Natural killer cell treated with Interleukin-12 subunit alpha and Interleukin-12 subunit beta and Interleukin-15 and Interleukin-18, amount 100 ng/mL, for 72 hours (primary cell): ENCODE measurements at regions not wholly inside any gene's neighbourhood (a gene's known extent, or its start where the extent isn't known, plus 50 kb on each side); places are given as distances from the start of the nearest gene placed in this dataset.
"Not testable (repeated sequence)": the region's sequence is repeated elsewhere in the genome, so short reads cannot be mapped to it uniquely, and the experiment has no call there.

Experiments
- ATAC-seq, 2 donors: fragments of 150-1000 bp; cut with Tn5 transposase in 1 of 2; sonication (Bioruptor Pico), chemical (Tn5 transposase) in 1 of 2; 2 replicates each; pipeline ENCODE4 v1.10.0; 2021
- DNase-seq: peaks from one replicate; pipeline ENCODE4 v3.0.0; 2022; ENCODE audit warnings: low spot score
- H3K27ac Mint-ChIP-seq, 2 donors: 1 replicate in 1 of 2; 2 replicates in 1 of 2; pipeline ENCODE4 v1.8.0; 2022; ENCODE audit warnings: mixed read lengths in 2 of 2, mild to moderate bottlenecking in 1 of 2, moderate library complexity in 1 of 2
- H3K27me3 Mint-ChIP-seq, 2 donors: 1 replicate in 1 of 2; 2 replicates in 1 of 2; pipeline ENCODE4 v1.8.0; 2022; ENCODE audit warnings: mixed read lengths in 2 of 2
- H3K36me3 Mint-ChIP-seq: one replicate; pipeline ENCODE4 v1.8.0; 2022; ENCODE audit warnings: mixed read lengths
- H3K4me1 Mint-ChIP-seq, 2 donors: 1 replicate in 1 of 2; 2 replicates in 1 of 2; pipeline ENCODE4 v1.8.0; 2022; ENCODE audit warnings: low read depth in 2 of 2, mixed read lengths in 2 of 2, mild to moderate bottlenecking in 1 of 2
- H3K4me3 Mint-ChIP-seq: one replicate; pipeline ENCODE4 v1.8.0; 2022; ENCODE audit warnings: mixed read lengths
- H3K9me3 Mint-ChIP-seq: 2 replicates; pipeline ENCODE4 v1.8.0; 2022; ENCODE audit warnings: mixed read lengths

- H3K4me1 Mint-ChIP-seq: no peaks in the 10 kb centered on the region
- no peaks in the 10 kb centered on the region for H3K9me3 Mint-ChIP-seq
- H3K36me3 Mint-ChIP-seq: no peaks in the 10 kb centered on the region
- DNase-seq (no peak), ATAC-seq (no peak)
- peaks cover 8 to 45% of the 10 kb centered on the region in 2 donors for H3K27me3 Mint-ChIP-seq
- H3K27ac Mint-ChIP-seq: no peak overlapping the region
- H3K4me3 Mint-ChIP-seq: no peak overlapping the region
Measured at GRCh38 chr16:52924162-52924561, 128.5 kb downstream of the CHD9NB start.

GRCh38 chr16:52921104-52921503, 131.6 kb downstream of the CHD9NB start:
- no peaks in the 10 kb centered on the region for H3K4me1 Mint-ChIP-seq
- ATAC-seq: no peak
- peaks cover 3% of the 10 kb centered on the region for H3K9me3 Mint-ChIP-seq
- peaks cover 12 to 60% of the 10 kb centered on the region in 2 donors for H3K27me3 Mint-ChIP-seq
- H3K4me3 Mint-ChIP-seq: no peak overlapping the region
- no peaks in the 10 kb centered on the region for H3K36me3 Mint-ChIP-seq
- no peak for DNase-seq
- no peak overlapping the region for H3K27ac Mint-ChIP-seq

- H3K36me3 Mint-ChIP-seq: no peaks in the 10 kb centered on the region
- DNase-seq (no peak), ATAC-seq (no peak)
- H3K4me3 Mint-ChIP-seq: no peak overlapping the region
- peaks cover 3% of the 10 kb centered on the region for H3K9me3 Mint-ChIP-seq
- H3K4me1 Mint-ChIP-seq: no peaks in the 10 kb centered on the region
- H3K27me3 Mint-ChIP-seq: peaks cover 12 to 53% of the 10 kb centered on the region in 2 donors
- no peak overlapping the region for H3K27ac Mint-ChIP-seq
Measured at GRCh38 chr16:52920331-52920730, 132.4 kb downstream of the CHD9NB start.

- DNase-seq (no peak), ATAC-seq (peak in 1 of 2 donors; percentile 38)
- no peaks in the 10 kb centered on the region for H3K4me1 Mint-ChIP-seq
- H3K36me3 Mint-ChIP-seq: no peaks in the 10 kb centered on the region
- no peak overlapping the region for H3K4me3 Mint-ChIP-seq
- H3K27me3 Mint-ChIP-seq: peaks cover 4 to 17% of the 10 kb centered on the region in 2 donors
- peaks cover 3% of the 10 kb centered on the region for H3K9me3 Mint-ChIP-seq
- no peak overlapping the region for H3K27ac Mint-ChIP-seq
Measured at GRCh38 chr16:52914428-52914827, 138.3 kb downstream of the CHD9NB start.

GRCh38 chr16:52912565-52913173, 140.0 kb downstream of the CHD9NB start:
- ATAC-seq (no peak), DNase-seq (no peak)
- Mint-ChIP-seq H3K4me1 (no peaks in the 10 kb centered on the region), H3K4me3 (no peak overlapping the region), H3K27me3 (peaks cover under 1 to 4% of the 10 kb centered on the region in 2 donors), H3K36me3 (no peaks in the 10 kb centered on the region), H3K9me3 (peaks cover 3% of the 10 kb centered on the region), H3K27ac (no peak overlapping the region)

DNA sequence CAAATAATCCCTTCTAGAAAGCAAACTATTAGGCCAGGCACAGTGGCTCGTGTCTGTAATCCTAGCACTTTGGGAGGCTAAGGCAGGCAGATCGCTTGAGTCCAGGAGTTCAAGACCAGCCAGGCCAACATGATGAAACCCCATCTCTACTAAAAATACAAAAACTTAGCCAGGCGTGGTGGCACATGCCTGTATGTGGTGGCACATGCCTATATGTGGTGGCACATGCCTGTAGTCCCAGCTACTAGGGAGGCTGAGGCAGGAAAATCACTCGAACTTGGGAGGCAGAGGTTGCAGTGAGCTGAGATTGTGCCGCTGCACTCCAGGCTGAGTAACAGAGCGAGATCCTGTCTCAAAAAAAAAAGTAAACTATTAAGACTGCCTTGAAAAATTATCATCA, 144.6 kb downstream of the CHD9NB start:
- DNase-seq, H3K27me3 Mint-ChIP-seq, H3K27ac Mint-ChIP-seq, ATAC-seq, H3K36me3 Mint-ChIP-seq, H3K4me3 Mint-ChIP-seq, H3K4me1 Mint-ChIP-seq, H3K9me3 Mint-ChIP-seq: not testable (repeated sequence)

GRCh38 chr16:52906281-52906680, 146.4 kb downstream of the CHD9NB start:
- Mint-ChIP-seq H3K4me1 (no peaks in the 10 kb centered on the region), H3K27me3 (peaks cover 4 to 7% of the 10 kb centered on the region in 2 donors), H3K27ac (no peak overlapping the region), H3K9me3 (peaks cover 3% of the 10 kb centered on the region), H3K4me3 (no peak overlapping the region), H3K36me3 (no peaks in the 10 kb centered on the region)
- ATAC-seq (no peak), DNase-seq (no peak)

DNA sequence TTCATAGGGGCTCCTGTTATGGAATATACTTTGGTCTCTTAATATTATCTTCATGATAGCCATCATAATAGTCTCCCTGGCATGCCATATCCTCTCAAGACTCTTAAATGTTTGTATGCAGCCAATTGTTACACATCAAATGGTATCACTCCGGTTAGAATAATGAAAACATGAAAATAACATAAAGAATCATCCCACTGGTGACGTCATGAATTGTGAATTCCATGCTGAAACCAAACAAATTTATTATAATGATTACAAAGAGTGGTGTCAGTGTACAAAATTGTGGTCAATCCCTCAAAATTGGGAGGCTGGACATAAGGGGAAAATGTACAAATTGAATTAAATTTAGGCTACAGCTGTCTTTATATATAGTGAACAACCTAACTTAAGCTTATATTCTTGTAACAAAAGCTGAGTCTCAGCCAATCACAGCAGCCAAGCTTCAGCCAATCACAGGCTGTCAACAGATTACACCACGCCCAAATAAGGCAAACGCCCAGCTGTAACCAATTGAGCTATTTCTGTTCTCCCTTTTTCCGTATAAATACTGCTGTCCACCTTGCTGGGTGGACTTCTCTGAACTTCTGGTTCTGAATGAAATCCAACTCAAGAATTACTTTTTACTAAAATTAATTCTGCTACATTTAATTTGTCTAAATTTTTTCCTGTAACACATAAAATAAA, 156.1 kb downstream of the CHD9NB start:
- ATAC-seq (no peak), DNase-seq (no peak)
- no peaks in the 10 kb centered on the region for H3K4me1 Mint-ChIP-seq
- H3K9me3 Mint-ChIP-seq: peaks cover 3% of the 10 kb centered on the region
- H3K27me3 Mint-ChIP-seq: peaks cover 12 to 25% of the 10 kb centered on the region in 2 donors
- no peak overlapping the region for H3K4me3 Mint-ChIP-seq
- peaks cover 11% of the 10 kb centered on the region for H3K36me3 Mint-ChIP-seq
- no peak overlapping the region for H3K27ac Mint-ChIP-seq

DNA sequence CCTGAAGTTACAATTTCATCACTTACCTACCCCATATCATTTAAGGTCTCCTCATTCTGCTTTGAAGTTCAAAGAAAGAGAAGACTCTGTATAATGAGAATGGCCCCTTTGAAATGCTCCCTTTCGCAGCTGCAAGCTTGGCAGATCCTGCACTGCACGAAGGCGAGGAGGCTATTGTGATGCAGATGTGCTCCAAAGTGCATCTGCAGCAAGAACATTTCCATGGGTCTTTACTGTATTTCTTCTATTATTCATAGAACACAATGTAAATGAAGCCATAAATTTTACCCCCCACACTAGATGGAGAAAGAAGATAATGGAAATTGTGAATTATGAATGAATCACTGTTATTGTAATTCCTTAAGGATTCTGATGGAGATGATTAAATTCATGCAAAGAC, 178.7 kb downstream of the CHD9NB start:
- ATAC-seq (no peak), DNase-seq (no peak)
- H3K27me3 Mint-ChIP-seq: peaks cover 0 to 43% of the 10 kb centered on the region in 2 donors
- H3K9me3 Mint-ChIP-seq: peaks cover 6% of the 10 kb centered on the region
- H3K4me3 Mint-ChIP-seq: no peak overlapping the region
- no peak overlapping the region for H3K27ac Mint-ChIP-seq
- H3K4me1 Mint-ChIP-seq: no peaks in the 10 kb centered on the region
- no peaks in the 10 kb centered on the region for H3K36me3 Mint-ChIP-seq

DNA sequence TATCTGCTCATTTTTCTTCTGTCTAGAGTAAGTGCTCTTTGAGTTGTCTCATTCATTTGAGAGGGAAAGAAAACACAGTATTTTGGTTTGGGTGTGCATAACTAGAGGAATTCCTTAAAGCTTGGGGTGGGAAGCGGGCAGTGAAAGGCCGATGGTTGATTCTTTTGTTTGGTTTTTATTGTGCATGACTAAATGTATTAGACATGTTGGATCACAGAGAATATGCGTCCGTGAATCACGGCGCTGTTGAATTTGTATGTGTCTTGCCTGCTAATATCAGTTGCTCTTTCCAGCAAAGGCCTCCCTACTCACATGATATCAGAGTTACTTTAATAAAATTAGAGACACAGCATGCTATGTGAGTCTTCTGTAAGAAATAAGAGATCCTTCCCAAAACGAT, 180.0 kb downstream of the CHD9NB start:
- H3K36me3 Mint-ChIP-seq: no peaks in the 10 kb centered on the region
- peaks cover 9% of the 10 kb centered on the region for H3K9me3 Mint-ChIP-seq
- H3K27me3 Mint-ChIP-seq: peaks cover 0 to 38% of the 10 kb centered on the region in 2 donors
- ATAC-seq (no peak), DNase-seq (no peak)
- no peaks in the 10 kb centered on the region for H3K4me1 Mint-ChIP-seq
- no peak overlapping the region for H3K4me3 Mint-ChIP-seq
- H3K27ac Mint-ChIP-seq: no peak overlapping the region

DNA sequence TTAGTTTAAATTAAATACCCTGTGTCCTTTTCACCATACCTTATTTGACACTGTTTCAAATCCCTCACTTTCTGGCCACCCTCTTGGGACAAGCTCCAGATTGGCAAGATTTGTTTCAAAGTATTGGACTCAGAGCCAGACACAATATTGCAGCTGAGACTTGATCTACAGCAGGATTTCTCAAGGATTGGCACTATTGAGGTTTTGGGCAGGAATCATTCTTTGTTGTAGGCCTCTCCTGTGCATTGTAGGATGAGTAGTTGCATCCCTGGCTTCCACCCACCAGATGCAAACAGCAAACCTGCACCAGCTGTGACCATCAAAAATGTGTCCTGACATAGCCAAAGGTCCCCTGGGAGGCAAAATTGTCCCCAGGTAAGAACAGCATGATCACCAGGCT, 181.2 kb downstream of the CHD9NB start:
- H3K36me3 Mint-ChIP-seq: no peaks in the 10 kb centered on the region
- H3K9me3 Mint-ChIP-seq: peaks cover 9% of the 10 kb centered on the region
- DNase-seq (no peak), ATAC-seq (no peak)
- no peak overlapping the region for H3K4me3 Mint-ChIP-seq
- no peaks in the 10 kb centered on the region for H3K4me1 Mint-ChIP-seq
- no peak overlapping the region for H3K27ac Mint-ChIP-seq
- H3K27me3 Mint-ChIP-seq: peaks cover 0 to 27% of the 10 kb centered on the region in 2 donors

GRCh38 chr16:52869243-52869642, 183.5 kb downstream of the CHD9NB start:
- DNase-seq (no peak), ATAC-seq (no peak)
- Mint-ChIP-seq H3K27me3 (peaks cover 0 to 15% of the 10 kb centered on the region in 2 donors), H3K4me3 (no peak overlapping the region), H3K9me3 (peaks cover 9% of the 10 kb centered on the region), H3K4me1 (no peaks in the 10 kb centered on the region), H3K36me3 (no peaks in the 10 kb centered on the region), H3K27ac (no peak overlapping the region)

DNA sequence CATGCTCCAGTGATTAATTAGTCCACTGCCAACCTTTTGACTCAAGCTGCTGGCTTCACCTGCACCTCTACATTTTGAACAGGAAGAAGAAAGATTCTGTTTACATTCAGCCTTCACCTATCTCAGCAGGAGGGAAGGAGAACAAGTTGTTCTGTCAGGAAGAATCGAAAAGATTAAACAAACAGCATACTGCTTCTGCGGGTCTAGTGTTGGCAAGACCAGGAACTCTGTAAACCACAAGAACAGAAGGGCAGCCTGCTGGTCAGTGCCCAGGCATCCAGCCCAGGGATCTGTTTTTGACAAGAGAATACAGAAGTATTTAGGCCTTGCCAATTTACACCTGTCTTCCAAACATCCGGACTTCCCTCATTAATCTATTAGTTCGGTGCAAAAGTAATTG, 189.7 kb downstream of the CHD9NB start:
- Mint-ChIP-seq H3K4me3 (no peak overlapping the region), H3K4me1 (no peaks in the 10 kb centered on the region), H3K9me3 (no peaks in the 10 kb centered on the region), H3K27ac (no peak overlapping the region), H3K27me3 (no peaks in the 10 kb centered on the region), H3K36me3 (no peaks in the 10 kb centered on the region)
- ATAC-seq (no peak), DNase-seq (no peak)

DNA sequence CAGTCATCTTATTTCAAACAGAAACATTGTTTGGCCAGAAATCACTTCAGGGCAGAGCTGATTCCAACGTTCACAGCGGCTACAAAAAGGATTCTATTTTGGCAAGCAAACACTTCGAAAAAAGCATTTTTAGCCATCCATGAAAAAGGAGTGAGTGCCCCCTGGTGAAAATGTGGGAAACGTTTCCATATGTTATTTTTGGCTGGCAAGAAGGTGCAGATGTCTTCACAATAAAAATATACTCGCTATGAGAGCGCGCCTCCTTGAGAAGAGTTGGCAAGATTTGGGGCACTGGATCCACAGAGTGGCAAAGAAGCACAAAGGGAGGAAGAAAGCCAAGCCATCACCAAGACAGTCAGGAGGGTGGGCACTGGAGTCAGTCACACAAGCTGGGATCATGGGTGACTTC, 191.1 kb downstream of the CHD9NB start:
- no peak overlapping the region for H3K4me3 Mint-ChIP-seq
- peaks cover 3% of the 10 kb centered on the region for H3K9me3 Mint-ChIP-seq
- no peaks in the 10 kb centered on the region for H3K4me1 Mint-ChIP-seq
- H3K27ac Mint-ChIP-seq: no peak overlapping the region
- peaks cover 0 to under 1% of the 10 kb centered on the region in 2 donors for H3K27me3 Mint-ChIP-seq
- ATAC-seq (no peak), DNase-seq (no peak)
- no peaks in the 10 kb centered on the region for H3K36me3 Mint-ChIP-seq
